T-helper 17 cell (primary cell): ENCODE measurements at regions not wholly inside any gene's neighbourhood (a gene's known extent, or its start where the extent isn't known, plus 50 kb on each side); places are given as distances from the start of the nearest gene placed in this dataset.

Source experiments
- ATAC-seq: fragments of 150-1000 bp; cut with Tn5 transposase; 2 replicates; pipeline ENCODE4 v1.10.0; 2021; ENCODE audit warnings: mild to moderate bottlenecking, moderate library complexity
- DNase-seq, 3 donors: peaks; one replicate each; pipeline versions ENCODE4 v3.0.0 to v3.0.0-alpha.2; 2020 to 2021
- H3K9me3 ChIP-seq: one replicate; pipeline ENCODE4 v1.7.0; 2013; ENCODE audit warnings: low read length, mild to moderate bottlenecking; ENCODE audit not compliant: control insufficient read depth, poor library complexity, severe bottlenecking
- H3K27ac Mint-ChIP-seq: one replicate; pipeline ENCODE4 v1.8.0; 2022; ENCODE audit warnings: mild to moderate bottlenecking, moderate library complexity, mixed read lengths
- H3K27me3 Mint-ChIP-seq: one replicate; pipeline ENCODE4 v1.8.0; 2022; ENCODE audit warnings: mixed read lengths
- H3K36me3 Mint-ChIP-seq: one replicate; pipeline ENCODE4 v1.8.0; 2022; ENCODE audit warnings: low read depth, mixed read lengths
- H3K4me1 Mint-ChIP-seq: one replicate; pipeline ENCODE4 v1.8.0; 2022; ENCODE audit warnings: mild to moderate bottlenecking, mixed read lengths
- H3K4me3 Mint-ChIP-seq: one replicate; pipeline ENCODE4 v1.8.0; 2022; ENCODE audit warnings: mild to moderate bottlenecking, moderate library complexity, mixed read lengths

- no peak for ATAC-seq
- DNase-seq, result no peak
Observed at GRCh38 chr3:54071601-54072000, 50.8 kb upstream of the CACNA2D3 start.

GRCh38 chr3:54069961-54070360 is 52.4 kb upstream of the CACNA2D3 start:
- Mint-ChIP-seq H3K27me3 (peaks cover 25% of the 10 kb centered on the region), H3K36me3 (no peaks in the 10 kb centered on the region), H3K4me1 (no peaks in the 10 kb centered on the region), H3K27ac (no peak overlapping the region), H3K4me3 (no peak overlapping the region)
- DNase-seq (no peak), ATAC-seq (no peak)
- no peaks in the 10 kb centered on the region for H3K9me3 ChIP-seq

More at GRCh38 chr3:54071601-54072000, 50.8 kb upstream of the CACNA2D3 start:
- no peaks in the 10 kb centered on the region for H3K9me3 ChIP-seq
- Mint-ChIP-seq H3K27ac (no peak overlapping the region), H3K4me3 (no peak overlapping the region), H3K27me3 (peaks cover 16% of the 10 kb centered on the region), H3K4me1 (no peaks in the 10 kb centered on the region), H3K36me3 (no peaks in the 10 kb centered on the region)

GRCh38 chr3:54067055-54067698 is 55.2 kb upstream of the CACNA2D3 start:
- Mint-ChIP-seq H3K27me3 (peaks cover 38% of the 10 kb centered on the region), H3K4me1 (no peaks in the 10 kb centered on the region), H3K4me3 (no peak overlapping the region), H3K27ac (no peak overlapping the region), H3K36me3 (no peaks in the 10 kb centered on the region)
- H3K9me3 ChIP-seq, result no peaks in the 10 kb centered on the region
- DNase-seq, result no peak
- ATAC-seq, result no peak

GRCh38 chr3:54066253-54066652 is 56.1 kb upstream of the CACNA2D3 start:
- Mint-ChIP-seq H3K4me1 (no peaks in the 10 kb centered on the region), H3K4me3 (no peak overlapping the region), H3K36me3 (no peaks in the 10 kb centered on the region), H3K27ac (no peak overlapping the region), H3K27me3 (peaks cover 43% of the 10 kb centered on the region)
- ATAC-seq (no peak), DNase-seq (no peak)
- H3K9me3 ChIP-seq, result no peaks in the 10 kb centered on the region

- Mint-ChIP-seq H3K36me3 (no peaks in the 10 kb centered on the region), H3K27ac (no peak overlapping the region), H3K27me3 (peaks cover 43% of the 10 kb centered on the region), H3K4me3 (no peak overlapping the region), H3K4me1 (no peaks in the 10 kb centered on the region)
- no peak for DNase-seq
- no peaks in the 10 kb centered on the region for H3K9me3 ChIP-seq
- no peak for ATAC-seq
Observed at GRCh38 chr3:54065586-54065985, 56.8 kb upstream of the CACNA2D3 start.

GRCh38 chr3:54065140-54065539 is 57.2 kb upstream of the CACNA2D3 start:
- Mint-ChIP-seq H3K27me3 (peaks cover 43% of the 10 kb centered on the region), H3K27ac (no peak overlapping the region), H3K4me1 (no peaks in the 10 kb centered on the region), H3K4me3 (no peak overlapping the region), H3K36me3 (no peaks in the 10 kb centered on the region)
- ATAC-seq (no peak), DNase-seq (no peak)
- H3K9me3 ChIP-seq, result no peaks in the 10 kb centered on the region

- Mint-ChIP-seq H3K27me3 (peaks cover 39% of the 10 kb centered on the region), H3K36me3 (no peaks in the 10 kb centered on the region), H3K27ac (no peak overlapping the region), H3K4me3 (no peak overlapping the region), H3K4me1 (no peaks in the 10 kb centered on the region)
- no peaks in the 10 kb centered on the region for H3K9me3 ChIP-seq
- DNase-seq (no peak), ATAC-seq (no peak)
Observed at GRCh38 chr3:54064486-54064885, 57.9 kb upstream of the CACNA2D3 start.

GRCh38 chr3:54062546-54062945 is 59.8 kb upstream of the CACNA2D3 start:
- H3K9me3 ChIP-seq, result no peaks in the 10 kb centered on the region
- H3K27me3 Mint-ChIP-seq, result peaks cover 33% of the 10 kb centered on the region
- H3K4me3 Mint-ChIP-seq, result no peak overlapping the region
- no peak for DNase-seq
- no peaks in the 10 kb centered on the region for H3K4me1 Mint-ChIP-seq
- H3K36me3 Mint-ChIP-seq, result no peaks in the 10 kb centered on the region
- ATAC-seq, result no peak
- H3K27ac Mint-ChIP-seq, result no peak overlapping the region

- Mint-ChIP-seq H3K36me3 (no peaks in the 10 kb centered on the region), H3K4me3 (no peak overlapping the region), H3K27ac (no peak overlapping the region), H3K27me3 (peaks cover 19% of the 10 kb centered on the region), H3K4me1 (no peaks in the 10 kb centered on the region)
- DNase-seq (no peak), ATAC-seq (no peak)
- no peaks in the 10 kb centered on the region for H3K9me3 ChIP-seq
Observed at GRCh38 chr3:54056521-54056920, 65.8 kb upstream of the CACNA2D3 start.

GRCh38 chr3:54053882-54054281 is 68.5 kb upstream of the CACNA2D3 start:
- no peak for DNase-seq
- Mint-ChIP-seq H3K27me3 (peaks cover 20% of the 10 kb centered on the region), H3K27ac (no peak overlapping the region), H3K4me1 (no peaks in the 10 kb centered on the region), H3K4me3 (no peak overlapping the region), H3K36me3 (no peaks in the 10 kb centered on the region)
- H3K9me3 ChIP-seq, result no peaks in the 10 kb centered on the region
- no peak for ATAC-seq

GRCh38 chr3:54053211-54053610 is 69.1 kb upstream of the CACNA2D3 start:
- no peak overlapping the region for H3K4me3 Mint-ChIP-seq
- no peaks in the 10 kb centered on the region for H3K9me3 ChIP-seq
- DNase-seq (no peak), ATAC-seq (no peak)
- H3K27ac Mint-ChIP-seq, result no peak overlapping the region
- H3K27me3 Mint-ChIP-seq, result peaks cover 20% of the 10 kb centered on the region
- no peaks in the 10 kb centered on the region for H3K4me1 Mint-ChIP-seq
- H3K36me3 Mint-ChIP-seq, result no peaks in the 10 kb centered on the region

- Mint-ChIP-seq H3K27ac (no peak overlapping the region), H3K4me1 (no peaks in the 10 kb centered on the region), H3K4me3 (no peak overlapping the region), H3K36me3 (no peaks in the 10 kb centered on the region), H3K27me3 (peaks cover 19% of the 10 kb centered on the region)
- no peak for ATAC-seq
- DNase-seq, result no peak
- no peaks in the 10 kb centered on the region for H3K9me3 ChIP-seq
Observed at GRCh38 chr3:54047568-54047967, 74.8 kb upstream of the CACNA2D3 start.

GRCh38 chr3:54046641-54047214 is 75.6 kb upstream of the CACNA2D3 start:
- no peak overlapping the region for H3K27ac Mint-ChIP-seq
- ATAC-seq (no peak), DNase-seq (no peak)
- no peak overlapping the region for H3K4me3 Mint-ChIP-seq
- no peaks in the 10 kb centered on the region for H3K9me3 ChIP-seq
- peaks cover 13% of the 10 kb centered on the region for H3K27me3 Mint-ChIP-seq
- no peaks in the 10 kb centered on the region for H3K36me3 Mint-ChIP-seq
- no peaks in the 10 kb centered on the region for H3K4me1 Mint-ChIP-seq
